H1 (cell line): ENCODE measurements at regions not wholly inside any gene's neighbourhood (a gene's known extent, or its start where the extent isn't known, plus 50 kb on each side); places are given as distances from the start of the nearest gene placed in this dataset.

ENCODE experiments used
- CTCF ChIA-PET: fragments of 300-600 bp; sonication (Branson Sonifier 250); formaldehyde crosslinking; loops from one replicate; lab custom pipeline; 2021; ENCODE audit not compliant: partially characterized antibody; lab: Charles Lee
- POLR2A ChIA-PET: fragments of 300-600 bp; sonication (Branson Sonifier 250); formaldehyde crosslinking; loops from one replicate; lab custom pipeline; 2021; ENCODE audit warnings: inconsistent platforms; ENCODE audit not compliant: partially characterized antibody; lab: Charles Lee
- DNase-seq, 2 experiments: peaks; one replicate each; pipeline versions ENCODE4 v3.0.0 to v3.0.0-alpha.2; 2010 to 2022; ENCODE audit warnings: low spot score in 2 of 2, low read depth in 1 of 2, mixed read lengths in 1 of 2
- FAIRE-seq: peaks from 2 replicates; lab custom pipeline; 2011; peaks lifted over from hg19 to GRCh38; lab: Jason Lieb, UNC
- H2AFZ ChIP-seq: 2 replicates; pipeline ENCODE4 v1.8.1; 2012; ENCODE audit warnings: low read length, inconsistent platforms
- H2AK5ac ChIP-seq: 2 replicates; pipeline ENCODE4 v1.6.1; 2013; ENCODE audit warnings: low read depth, low read length
- H2BK120ac ChIP-seq: replicated peaks from 2 replicates; pipeline ENCODE3; 2013; ENCODE audit warnings: low read depth, low read length, inconsistent platforms
- H2BK12ac ChIP-seq: 2 replicates; pipeline ENCODE4 v1.6.1; 2013; ENCODE audit warnings: low read depth, low read length
- H2BK15ac ChIP-seq: 2 replicates; pipeline ENCODE4 v1.6.1; 2013; ENCODE audit warnings: low read length
- H2BK20ac ChIP-seq: 2 replicates; pipeline ENCODE4 v1.6.1; 2013; ENCODE audit warnings: low read length
- H2BK5ac ChIP-seq: 2 replicates; pipeline ENCODE4 v1.6.1; 2013; ENCODE audit warnings: low read depth, low read length
- H3K14ac ChIP-seq: 2 replicates; pipeline ENCODE4 v1.6.1; 2013; ENCODE audit warnings: inconsistent platforms; ENCODE audit not compliant: insufficient read length
- H3K18ac ChIP-seq: 2 replicates; pipeline ENCODE4 v1.6.1; 2013; ENCODE audit warnings: low read length; ENCODE audit errors: extremely low read depth
- H3K23ac ChIP-seq: 2 replicates; pipeline ENCODE4 v1.6.1; 2013; ENCODE audit warnings: inconsistent platforms; ENCODE audit not compliant: insufficient read length
- H3K23me2 ChIP-seq: 2 replicates; pipeline ENCODE4 v1.6.1; 2013; ENCODE audit warnings: low read depth, low read length
- H3K27ac ChIP-seq: 2 replicates; pipeline ENCODE4 v1.6.1; 2011; ENCODE audit warnings: low read depth, low read length, inconsistent platforms
- H3K27me3 ChIP-seq, 4 experiments: replicated peaks in 1 of 4; 1 replicate in 1 of 4; 2 replicates in 3 of 4; pipeline versions ENCODE4 v1.6.1 to v1.8.1; 2011 to 2013; ENCODE audit warnings: low read length in 3 of 4, mild to moderate bottlenecking in 3 of 4, inconsistent platforms in 2 of 4, mixed read lengths in 2 of 4, moderate library complexity in 1 of 4; ENCODE audit not compliant: control insufficient read depth in 3 of 4, insufficient read depth in 3 of 4; ENCODE audit errors: extremely low read depth in 1 of 4
- H3K36me3 ChIP-seq, 4 experiments: 2 replicates each; pipeline versions ENCODE4 v1.6.1 to v1.8.1; 2011 to 2013; ENCODE audit warnings: mild to moderate bottlenecking in 4 of 4, low read length in 3 of 4, moderate library complexity in 2 of 4, control low read depth in 1 of 4, inconsistent platforms in 1 of 4; ENCODE audit not compliant: insufficient read depth in 4 of 4, control insufficient read depth in 2 of 4
- H3K4ac ChIP-seq: replicated peaks from 2 replicates; pipeline ENCODE3; 2013; ENCODE audit warnings: low read length, low read depth, mixed read lengths, inconsistent platforms; ENCODE audit not compliant: insufficient read length
- H3K4me1 ChIP-seq, 4 experiments: replicated peaks in 1 of 4; 1 replicate in 1 of 4; 2 replicates in 3 of 4; pipeline versions ENCODE4 v1.6.1 to v1.8.1; 2011 to 2013; ENCODE audit warnings: low read length in 3 of 4, inconsistent platforms in 2 of 4, mixed read lengths in 1 of 4; ENCODE audit not compliant: insufficient read depth in 4 of 4, control insufficient read depth in 3 of 4
- H3K4me2 ChIP-seq, 2 experiments: 2 replicates each; pipeline versions ENCODE4 v1.6.1 to v1.8.1; 2011 to 2013; ENCODE audit warnings: low read depth in 2 of 2, low read length in 2 of 2, control low read depth in 1 of 2, inconsistent platforms in 1 of 2, mild to moderate bottlenecking in 1 of 2; ENCODE audit not compliant: insufficient read depth in 1 of 2
- H3K4me3 ChIP-seq, 4 experiments: fragments of 200-600, 300-600 bp in 1 of 4; sonication (generic), shearing (Covaris generic), sonication (Bioruptor Twin) in 1 of 4; 2 replicates each; pipeline versions ENCODE4 v1.5.1 to v1.8.1; 2011 to 2016; ENCODE audit warnings: low read length in 4 of 4, low read depth in 3 of 4, control low read depth in 2 of 4, inconsistent platforms in 2 of 4, mild to moderate bottlenecking in 2 of 4, mixed read lengths in 1 of 4, moderate library complexity in 1 of 4; ENCODE audit not compliant: insufficient read depth in 2 of 4; ENCODE audit errors: extremely low read depth in 1 of 4
- H3K56ac ChIP-seq: replicated peaks from 2 replicates; pipeline ENCODE3; 2013; ENCODE audit warnings: low read depth, mild to moderate bottlenecking, mixed read lengths, low read length, inconsistent platforms; ENCODE audit not compliant: insufficient read length
- H3K79me1 ChIP-seq: 2 replicates; pipeline ENCODE4 v1.6.1; 2013; ENCODE audit warnings: low read depth, low read length, control low read depth
- H3K79me2 ChIP-seq, 2 experiments: 2 replicates each; pipeline versions ENCODE4 v1.6.1 to v1.8.1; 2012 to 2013; ENCODE audit warnings: low read length in 2 of 2, mild to moderate bottlenecking in 2 of 2, inconsistent platforms in 1 of 2; ENCODE audit not compliant: insufficient read depth in 2 of 2, control insufficient read depth in 1 of 2
- H3K9ac ChIP-seq, 4 experiments: replicated peaks in 1 of 4; 1 replicate in 1 of 4; 2 replicates in 3 of 4; pipeline versions ENCODE4 v1.6.1 to v1.8.1; 2011 to 2013; ENCODE audit warnings: low read depth in 3 of 4, low read length in 3 of 4, control low read depth in 2 of 4, mild to moderate bottlenecking in 2 of 4, moderate library complexity in 2 of 4, inconsistent platforms in 1 of 4; ENCODE audit errors: extremely low read depth in 1 of 4
- H3K9me3 ChIP-seq, 2 experiments: 2 replicates each; pipeline versions ENCODE4 v1.6.1 to v1.8.1; 2012 to 2013; ENCODE audit warnings: mild to moderate bottlenecking in 2 of 2, moderate library complexity in 2 of 2, control low read depth in 1 of 2, inconsistent platforms in 1 of 2, low read depth in 1 of 2, low read length in 1 of 2, mixed read lengths in 1 of 2; ENCODE audit not compliant: insufficient read depth in 2 of 2
- H4K20me1 ChIP-seq, 2 experiments: replicated peaks in 1 of 2; 2 replicates each; pipeline versions ENCODE3 to v1.8.1; 2011 to 2013; ENCODE audit warnings: inconsistent platforms in 2 of 2, low read length in 2 of 2, mild to moderate bottlenecking in 1 of 2; ENCODE audit not compliant: insufficient read depth in 2 of 2, control insufficient read depth in 1 of 2
- H4K5ac ChIP-seq: 2 replicates; pipeline ENCODE4 v1.6.1; 2013; ENCODE audit warnings: low read length, low read depth, mixed read lengths, inconsistent platforms; ENCODE audit not compliant: insufficient read length
- H4K8ac ChIP-seq: 2 replicates; pipeline ENCODE4 v1.8.0; 2013; ENCODE audit warnings: mild to moderate bottlenecking, moderate library complexity, low read length, inconsistent platforms; ENCODE audit not compliant: insufficient read depth; ENCODE audit errors: extremely low read depth
- H4K91ac ChIP-seq: replicated peaks from 2 replicates; pipeline ENCODE3; 2013; ENCODE audit warnings: low read length, mixed read lengths, inconsistent platforms; ENCODE audit not compliant: insufficient read length
- ATF2 ChIP-seq: IDR thresholded peaks from 2 replicates; pipeline ENCODE4 v1.6.1; 2012; ENCODE audit warnings: low read length, inconsistent platforms
- CBX5 ChIP-seq: fragments of 300-800, 300-1000 bp; sonication (generic); IDR thresholded peaks from 2 replicates; pipeline ENCODE4 v1.7.1; 2016; ENCODE audit warnings: antibody characterized with exemption, low read length, low read depth
- CTCF ChIP-seq, 3 experiments: IDR thresholded peaks; 1 replicate in 2 of 3; 2 replicates in 1 of 3; pipeline versions ENCODE4 v1.5.1 to v1.6.1; 2011; ENCODE audit warnings: low read length in 3 of 3, mild to moderate bottlenecking in 3 of 3, inconsistent platforms in 2 of 3, low read depth in 1 of 3, moderate library complexity in 1 of 3; ENCODE audit not compliant: insufficient read depth in 1 of 3; ENCODE audit errors: control extremely low read depth in 1 of 3
- KDM1A ChIP-seq: fragments of 200-600, 300-600 bp; sonication (generic); IDR thresholded peaks from 2 replicates; pipeline ENCODE4 v1.7.1; 2016; ENCODE audit warnings: mild to moderate bottlenecking, low read length, borderline replicate concordance
- KDM5A ChIP-seq: fragments of 200-600 bp; IDR thresholded peaks from 2 replicates; pipeline ENCODE4 v1.7.1; 2012; ENCODE audit warnings: mild to moderate bottlenecking, low read length, inconsistent platforms, mixed read lengths
- MAX ChIP-seq: IDR thresholded peaks from 2 replicates; pipeline ENCODE4 v1.6.1; 2012; ENCODE audit warnings: inconsistent platforms
- POLR2AphosphoS5 ChIP-seq: IDR thresholded peaks from 2 replicates; pipeline ENCODE4 v1.6.1; 2011; ENCODE audit warnings: low read depth, low read length
- RFX5 ChIP-seq: IDR thresholded peaks from 2 replicates; pipeline ENCODE4 v1.6.1; 2011; ENCODE audit warnings: low read depth, low read length, improper control_type of control experiment, borderline replicate concordance
- SP1 ChIP-seq: IDR thresholded peaks from 2 replicates; pipeline ENCODE4 v1.6.1; 2011; ENCODE audit warnings: low read depth, low read length
- TAF7 ChIP-seq: optimal IDR thresholded peaks from 2 replicates; pipeline ENCODE3; 2011; ENCODE audit warnings: low read depth, mild to moderate bottlenecking, inconsistent platforms, low read length, moderate library complexity, borderline replicate concordance

DNA sequence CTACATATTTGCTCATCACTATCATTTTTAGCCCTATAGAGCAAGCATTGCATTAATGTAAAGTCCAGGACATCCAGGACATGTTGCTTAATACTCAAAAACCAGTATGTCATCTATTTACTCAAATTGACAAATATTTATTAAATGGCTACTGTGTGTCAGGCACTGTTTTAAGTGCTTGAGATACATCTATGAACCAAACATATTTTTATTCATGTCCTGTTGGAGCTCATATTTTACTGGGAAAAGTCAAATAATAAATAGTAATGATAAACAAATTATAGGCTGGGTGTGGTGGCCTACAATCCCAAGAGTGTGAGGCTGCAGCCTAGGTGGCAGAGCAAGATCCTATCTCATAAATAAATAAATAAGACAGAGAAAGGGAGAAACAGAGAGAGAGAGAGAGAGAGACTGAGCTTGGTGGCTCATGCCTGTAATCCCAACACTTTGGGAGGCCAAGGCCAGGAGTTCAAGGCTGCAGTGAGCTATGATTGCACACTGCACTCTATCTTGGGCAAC, 227.9 kb downstream of the GJA1 start:
- H2BK12ac ChIP-seq, result no peak overlapping the region
- no peaks in the 10 kb centered on the region for H3K9me3 ChIP-seq
- H3K27me3 ChIP-seq, result no peaks in the 10 kb centered on the region
- no peak overlapping the region for H3K56ac ChIP-seq
- no peaks in the 10 kb centered on the region for H3K4me1 ChIP-seq
- no peaks in the 10 kb centered on the region for H3K79me2 ChIP-seq
- no peak for DNase-seq
- H3K9ac ChIP-seq, result no peak overlapping the region
- H3K14ac ChIP-seq, result no peak overlapping the region
- FAIRE-seq, result no peak
- H3K79me1 ChIP-seq, result no peaks in the 10 kb centered on the region
- H3K23ac ChIP-seq, result no peak overlapping the region
- no peak overlapping the region for H2AFZ ChIP-seq
- TF ChIP-seq CTCF (IDR thresholded peaks at IDR 0.05; ENCODE audit: control extremely low read depth in 1 of 3, insufficient read depth in 1 of 3, low read depth in 1 of 3, low read length in 3 of 3) (no peak), MAX (no peak), ATF2 (no peak), TAF7 (no peak), KDM5A (no peak), SP1 (no peak), POLR2AphosphoS5 (no peak), CBX5 (no peak), RFX5 (no peak), KDM1A (no peak)
- no peaks in the 10 kb centered on the region for H4K20me1 ChIP-seq
- H4K8ac ChIP-seq, result no peak overlapping the region
- no peak overlapping the region for H3K4me2 ChIP-seq
- no peak overlapping the region for H3K4ac ChIP-seq
- no peak overlapping the region for H4K91ac ChIP-seq
- no peaks in the 10 kb centered on the region; the same call in 1 of the 2 replicates for H3K23me2 ChIP-seq
- H3K18ac ChIP-seq, result no peak overlapping the region
- H2BK20ac ChIP-seq, result no peak overlapping the region
- no peak overlapping the region for H2BK15ac ChIP-seq
- H4K5ac ChIP-seq, result no peak overlapping the region
- H3K27ac ChIP-seq, result no peak overlapping the region
- no peak overlapping the region for H3K4me3 ChIP-seq
- H2AK5ac ChIP-seq, result no peak overlapping the region
- H3K36me3 ChIP-seq, result no peaks in the 10 kb centered on the region
- H2BK120ac ChIP-seq, result no peak overlapping the region
- no peak overlapping the region for H2BK5ac ChIP-seq
- ChIA-PET CTCF (interaction anchor here (1.2 to 1.5 kb wide), 2 partner anchors 16 to 161 kb away, joined by 3 to 5 read pairs; no protein-coding TSS in a partner anchor), POLR2A (no interaction called here)
